ENCODE measurements at regions not wholly inside any gene's neighbourhood (a gene's known extent, or its start where the extent isn't known, plus 50 kb on each side); places are given as distances from the start of the nearest gene placed in this dataset.

DNA sequence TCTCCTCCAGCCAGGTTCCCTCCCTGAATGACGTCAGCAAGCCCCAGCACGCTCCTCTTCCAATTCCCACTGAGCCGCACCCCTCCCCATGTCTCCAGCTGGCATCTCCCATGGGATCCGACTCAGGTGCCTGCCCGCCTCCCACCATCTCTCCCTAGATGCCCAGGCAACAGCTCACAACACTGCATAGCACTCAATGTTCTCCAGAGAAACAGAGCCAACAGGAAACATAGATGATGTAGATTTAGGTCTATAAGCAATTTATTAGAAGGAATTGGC, 532.3 kb downstream of the BRD1 start:
- Histone ChIP-seq H3K36me3 (ENCODE audit: control insufficient read depth, insufficient read depth, low read length) (no peaks in the 10 kb centered on the region), H3K4me3 (ENCODE audit: low read depth, low read length) (no peak overlapping the region), H3K27me3 (ENCODE audit: control insufficient read depth, insufficient read depth, low read length) (no peaks in the 10 kb centered on the region)
- TF ChIP-seq, protein P1, sequence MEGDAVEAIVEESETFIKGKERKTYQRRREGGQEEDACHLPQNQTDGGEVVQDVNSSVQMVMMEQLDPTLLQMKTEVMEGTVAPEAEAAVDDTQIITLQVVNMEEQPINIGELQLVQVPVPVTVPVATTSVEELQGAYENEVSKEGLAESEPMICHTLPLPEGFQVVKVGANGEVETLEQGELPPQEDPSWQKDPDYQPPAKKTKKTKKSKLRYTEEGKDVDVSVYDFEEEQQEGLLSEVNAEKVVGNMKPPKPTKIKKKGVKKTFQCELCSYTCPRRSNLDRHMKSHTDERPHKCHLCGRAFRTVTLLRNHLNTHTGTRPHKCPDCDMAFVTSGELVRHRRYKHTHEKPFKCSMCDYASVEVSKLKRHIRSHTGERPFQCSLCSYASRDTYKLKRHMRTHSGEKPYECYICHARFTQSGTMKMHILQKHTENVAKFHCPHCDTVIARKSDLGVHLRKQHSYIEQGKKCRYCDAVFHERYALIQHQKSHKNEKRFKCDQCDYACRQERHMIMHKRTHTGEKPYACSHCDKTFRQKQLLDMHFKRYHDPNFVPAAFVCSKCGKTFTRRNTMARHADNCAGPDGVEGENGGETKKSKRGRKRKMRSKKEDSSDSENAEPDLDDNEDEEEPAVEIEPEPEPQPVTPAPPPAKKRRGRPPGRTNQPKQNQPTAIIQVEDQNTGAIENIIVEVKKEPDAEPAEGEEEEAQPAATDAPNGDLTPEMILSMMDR (IDR thresholded peaks at IDR 0.05; ENCODE audit: insufficient read depth, low read length, severe bottlenecking): no peak
- no peak for DNase-seq (ENCODE audit: low read depth)
- FAIRE-seq: no peak

DNA sequence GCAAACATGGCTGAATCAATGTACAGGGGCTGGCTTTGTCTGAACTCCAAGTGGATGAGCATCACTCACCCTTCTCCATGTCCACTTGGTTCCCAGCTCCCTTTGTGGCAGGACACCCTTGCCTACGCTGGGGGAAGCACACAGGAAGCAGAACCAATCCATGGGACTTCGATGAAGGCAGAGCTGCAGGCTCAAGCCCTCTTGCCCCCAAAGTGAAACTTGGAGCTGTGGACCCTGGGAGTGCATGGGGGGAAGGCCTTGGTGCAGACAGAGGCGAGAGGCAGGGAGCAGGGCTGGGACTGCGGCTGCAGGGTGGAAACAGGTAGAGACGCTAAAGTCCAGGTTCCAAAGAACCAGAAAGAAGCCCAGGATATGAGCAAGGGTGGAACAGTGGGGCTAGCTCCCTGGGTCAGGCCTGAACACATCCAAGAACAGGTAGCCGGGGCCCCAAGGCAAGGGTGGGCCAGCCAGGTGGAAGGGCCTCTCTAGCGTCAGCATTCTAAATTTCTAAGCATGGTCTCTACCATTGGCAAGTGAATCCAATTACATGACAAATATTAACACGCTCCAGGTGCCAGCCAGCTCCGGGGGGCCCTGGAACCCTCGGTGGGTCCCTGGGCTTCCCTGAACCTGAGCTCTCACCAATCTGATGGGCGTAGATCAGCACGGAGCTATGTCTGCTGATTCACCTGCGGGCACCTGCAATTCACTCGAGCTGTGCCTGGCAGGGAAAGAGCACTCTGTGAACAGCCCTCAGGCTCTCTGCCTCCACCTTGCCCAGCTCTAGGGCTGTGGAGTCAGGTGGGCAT, 532.8 kb downstream of the BRD1 start:
- no peak overlapping the region for H3K4me3 ChIP-seq (ENCODE audit: low read depth, low read length)
- H3K36me3 ChIP-seq (ENCODE audit: control insufficient read depth, insufficient read depth, low read length): no peaks in the 10 kb centered on the region
- no peaks in the 10 kb centered on the region for H3K27me3 ChIP-seq (ENCODE audit: control insufficient read depth, insufficient read depth, low read length)
- DNase-seq (ENCODE audit: low read depth) (no peak), FAIRE-seq (no peak)
- TF ChIP-seq, protein P1 (IDR thresholded peaks at IDR 0.05; ENCODE audit: insufficient read depth, low read length, severe bottlenecking): no peak

DNA sequence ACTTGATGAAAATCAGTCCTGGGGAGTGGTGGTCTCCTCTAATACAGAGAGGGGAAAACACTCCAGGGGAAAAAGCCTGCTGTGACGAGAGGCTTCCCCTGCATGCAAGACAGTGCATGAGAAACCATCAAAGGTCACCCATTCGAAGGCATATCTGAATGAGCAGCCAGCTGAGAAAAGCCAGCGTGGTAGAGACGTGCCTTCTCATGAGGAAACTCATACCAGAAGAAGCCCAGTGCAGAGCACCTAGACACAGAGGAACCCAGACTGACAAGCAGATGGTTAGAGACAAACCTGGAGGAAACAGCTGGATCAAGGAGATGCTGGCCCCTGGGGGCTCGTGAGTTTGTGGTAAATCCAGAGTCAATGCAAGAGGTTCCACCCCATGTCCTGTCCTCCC, 534.8 kb downstream of the BRD1 start:
- H3K4me3 ChIP-seq (ENCODE audit: low read depth, low read length): no peak overlapping the region
- H3K27me3 ChIP-seq (ENCODE audit: control insufficient read depth, insufficient read depth, low read length): no peaks in the 10 kb centered on the region
- TF ChIP-seq, protein P1 (IDR thresholded peaks at IDR 0.05; ENCODE audit: insufficient read depth, low read length, severe bottlenecking): no peak
- H3K36me3 ChIP-seq (ENCODE audit: control insufficient read depth, insufficient read depth, low read length): no peaks in the 10 kb centered on the region
- DNase-seq (ENCODE audit: low read depth) (no peak), FAIRE-seq (no peak)

DNA sequence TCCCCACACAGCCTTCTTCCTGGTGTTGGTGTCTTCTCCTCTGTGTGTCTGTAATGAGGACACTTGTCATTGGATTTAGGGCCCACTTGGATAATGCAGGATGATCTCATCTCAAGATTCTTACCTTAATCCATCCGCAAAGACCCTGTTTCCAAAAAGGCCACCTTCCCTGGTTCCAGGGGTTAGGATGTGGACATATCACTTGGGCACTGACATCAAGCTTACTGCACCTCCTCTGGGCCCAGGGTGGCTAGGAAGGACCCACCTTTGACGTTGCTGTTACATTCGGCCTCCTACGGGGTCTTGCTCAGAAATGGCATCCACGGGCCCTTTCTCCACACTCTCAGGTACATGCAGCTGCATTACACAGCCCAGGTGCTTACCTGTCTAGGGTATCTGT, 535.9 kb downstream of the BRD1 start:
- no peaks in the 10 kb centered on the region for H3K36me3 ChIP-seq (ENCODE audit: control insufficient read depth, insufficient read depth, low read length)
- no peak overlapping the region for H3K4me3 ChIP-seq (ENCODE audit: low read depth, low read length)
- FAIRE-seq (no peak), DNase-seq (ENCODE audit: low read depth) (no peak)
- H3K27me3 ChIP-seq (ENCODE audit: control insufficient read depth, insufficient read depth, low read length): no peaks in the 10 kb centered on the region
- TF ChIP-seq, protein P1 (IDR thresholded peaks at IDR 0.05; ENCODE audit: insufficient read depth, low read length, severe bottlenecking): no peak

DNA sequence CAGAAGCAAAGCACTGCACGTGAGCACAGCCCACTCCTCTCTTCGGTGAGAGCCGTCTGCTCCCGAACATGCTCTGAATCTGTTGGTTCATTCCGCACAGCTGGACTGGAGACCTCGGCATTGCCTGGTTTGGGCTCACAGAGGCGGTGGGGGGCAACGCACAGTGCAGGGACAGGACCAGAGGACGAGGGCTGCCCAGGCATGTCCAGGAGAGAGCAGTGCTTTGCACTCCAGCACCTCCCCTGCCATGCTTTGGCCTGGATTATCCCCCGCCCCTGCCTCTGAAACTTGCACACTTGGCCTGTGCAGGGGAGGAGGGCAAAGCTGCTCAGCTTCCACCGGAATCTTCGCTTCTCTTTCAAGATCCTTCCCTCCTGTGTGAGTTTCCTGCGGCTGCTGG, 536.5 kb downstream of the BRD1 start:
- no peak overlapping the region for H3K4me3 ChIP-seq (ENCODE audit: low read depth, low read length)
- TF ChIP-seq, protein P1 (IDR thresholded peaks at IDR 0.05; ENCODE audit: insufficient read depth, low read length, severe bottlenecking): no peak
- H3K36me3 ChIP-seq (ENCODE audit: control insufficient read depth, insufficient read depth, low read length): no peaks in the 10 kb centered on the region
- no peak for DNase-seq (ENCODE audit: low read depth)
- no peaks in the 10 kb centered on the region for H3K27me3 ChIP-seq (ENCODE audit: control insufficient read depth, insufficient read depth, low read length)
- no peak for FAIRE-seq

DNA sequence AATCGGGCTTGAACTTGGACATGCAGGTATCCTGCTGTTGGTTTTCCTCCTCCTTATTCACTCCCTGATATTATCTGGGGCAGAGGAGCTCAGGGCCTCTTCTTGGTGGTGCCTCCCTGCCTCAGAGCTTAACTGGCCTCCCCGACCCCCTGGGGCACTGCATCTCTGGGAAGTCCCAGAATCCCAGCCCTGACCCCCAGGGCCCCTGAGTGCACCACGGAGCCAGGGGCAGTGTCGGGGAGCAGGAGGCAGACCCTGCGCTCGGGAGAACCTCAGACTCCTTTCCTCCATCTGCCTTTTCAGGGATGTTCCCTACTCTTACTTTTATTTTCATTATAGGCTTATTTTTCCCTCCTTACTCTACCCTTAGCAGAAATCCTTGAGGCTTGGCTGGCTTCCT, 537.0 kb downstream of the BRD1 start:
- H3K4me3 ChIP-seq (ENCODE audit: low read depth, low read length): no peak overlapping the region
- TF ChIP-seq, protein P1 (IDR thresholded peaks at IDR 0.05; ENCODE audit: insufficient read depth, low read length, severe bottlenecking): no peak
- H3K27me3 ChIP-seq (ENCODE audit: control insufficient read depth, insufficient read depth, low read length): no peaks in the 10 kb centered on the region
- no peaks in the 10 kb centered on the region for H3K36me3 ChIP-seq (ENCODE audit: control insufficient read depth, insufficient read depth, low read length)
- FAIRE-seq: no peak
- no peak for DNase-seq (ENCODE audit: low read depth)

All from bronchial epithelial cell (primary cell).